Activated naive CD4-positive, alpha-beta T cell treated with anti-CD3 and anti-CD28 coated beads, Interleukin-2, amount 50 U/mL, for 16 hours (primary cell): ENCODE measurements at regions not wholly inside any gene's neighbourhood (a gene's known extent, or its start where the extent isn't known, plus 50 kb on each side); places are given as distances from the start of the nearest gene placed in this dataset.
"Not testable (repeated sequence)": the region's sequence is repeated elsewhere in the genome, so short reads cannot be mapped to it uniquely, and the experiment has no call there.

Experiments used
- DNase-seq: peaks from one replicate; pipeline ENCODE4 v3.0.0-alpha.2; 2020

GRCh38 chr1:145553795-145554194 is 54.0 kb upstream of the GPR89A start:
- not testable (repeated sequence) for DNase-seq

- no peak for DNase-seq
Observed at GRCh38 chr1:145545055-145545454, 62.7 kb upstream of the GPR89A start.

DNA sequence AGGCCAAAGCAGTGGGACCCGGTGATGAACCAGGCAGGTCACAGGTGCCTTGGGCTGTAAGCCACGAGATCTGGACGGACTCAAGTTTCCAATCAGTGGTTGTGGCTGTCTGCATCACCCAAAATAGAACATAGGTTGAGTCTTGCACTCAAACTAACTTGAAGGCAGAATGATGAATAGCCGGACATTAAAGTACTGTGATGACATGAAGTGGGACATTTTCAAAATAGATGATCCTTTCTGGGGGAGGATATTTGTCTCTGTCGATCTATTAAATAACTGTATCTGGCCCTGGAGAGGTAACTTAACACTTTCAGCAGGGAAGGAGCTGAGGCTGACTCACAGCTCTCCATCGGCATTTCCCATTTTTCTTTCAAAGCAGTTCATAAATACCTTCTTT is 66.1 kb upstream of the GPR89A start:
- not testable (repeated sequence) for DNase-seq

- DNase-seq = not testable (repeated sequence)
Observed at GRCh38 chr1:145541246-145541645, 66.5 kb upstream of the GPR89A start.

GRCh38 chr1:145538118-145538882 is 69.5 kb upstream of the GPR89A start:
- not testable (repeated sequence) for DNase-seq

- not testable (repeated sequence) for DNase-seq
Observed at GRCh38 chr1:145537003-145537402, 70.8 kb upstream of the GPR89A start.

DNA sequence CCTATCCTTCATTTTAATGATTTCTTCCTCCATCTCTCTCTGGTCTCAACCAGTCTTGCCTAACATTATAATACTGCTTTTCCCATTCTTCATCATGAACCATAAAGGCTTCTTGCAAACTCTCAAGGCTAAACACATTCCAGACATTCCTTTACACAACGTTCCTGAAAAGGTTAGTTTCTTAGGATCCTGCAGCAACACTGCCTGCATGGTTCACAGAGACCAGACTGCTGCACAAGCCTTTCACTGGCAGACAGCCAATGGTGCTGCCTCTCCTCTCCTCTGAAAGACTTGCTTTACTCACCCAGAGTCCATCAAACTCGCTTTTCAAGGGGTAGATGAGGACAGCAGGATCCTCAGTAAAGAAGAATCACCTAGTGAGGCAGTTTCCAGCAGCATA is 72.3 kb upstream of the GPR89A start:
- DNase-seq = not testable (repeated sequence)

GRCh38 chr1:145528068-145528564 is 79.7 kb upstream of the GPR89A start:
- DNase-seq = not testable (repeated sequence)

GRCh38 chr1:145520159-145520558 is 87.6 kb upstream of the GPR89A start:
- DNase-seq = not testable (repeated sequence)

DNA sequence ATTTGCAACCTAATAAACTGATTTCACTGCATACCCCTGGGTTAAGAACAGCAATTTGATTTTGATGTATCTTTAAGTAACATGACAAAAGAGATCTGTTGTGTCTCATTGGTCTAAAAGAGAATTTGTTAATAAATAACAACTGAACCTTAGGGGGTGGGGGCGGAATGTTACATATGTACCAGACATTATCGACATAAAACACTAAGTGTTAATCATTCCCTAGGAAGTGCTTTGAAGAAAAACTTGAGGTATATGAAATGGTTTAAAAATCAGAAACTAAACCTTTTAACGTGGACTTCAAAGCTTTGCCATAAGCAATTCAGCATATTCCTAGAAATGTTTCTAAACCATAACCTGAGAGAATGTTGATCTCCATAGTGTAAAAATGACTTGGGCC is 88.5 kb upstream of the GPR89A start:
- DNase-seq = not testable (repeated sequence)

- peak; percentile 9 for DNase-seq
Observed at GRCh38 chr1:145513017-145513416, 87.6 kb upstream of the NBPF20 start.

DNA sequence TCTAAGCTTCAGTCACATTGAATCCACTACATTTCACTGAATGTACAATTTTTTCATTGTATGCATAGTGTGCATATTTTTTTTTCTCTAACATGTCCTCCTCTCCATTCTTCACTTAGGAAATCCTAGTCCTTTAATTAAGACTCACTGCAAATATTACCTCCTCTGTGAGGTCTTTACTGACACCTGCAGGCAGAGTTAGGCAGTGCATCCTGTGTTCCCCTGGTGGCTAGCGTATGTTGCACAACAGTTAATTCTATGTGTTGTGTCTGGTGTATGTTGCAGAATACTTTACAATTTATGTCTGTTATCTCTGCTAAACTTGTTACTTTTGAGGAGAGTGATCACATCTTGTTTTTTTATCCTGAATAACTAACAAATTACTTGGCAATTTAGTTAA is 82.7 kb upstream of the NBPF20 start:
- DNase-seq = not testable (repeated sequence)

- not testable (repeated sequence) for DNase-seq
Observed at GRCh38 chr1:145505663-145506647, 80.6 kb upstream of the NBPF20 start.

DNA sequence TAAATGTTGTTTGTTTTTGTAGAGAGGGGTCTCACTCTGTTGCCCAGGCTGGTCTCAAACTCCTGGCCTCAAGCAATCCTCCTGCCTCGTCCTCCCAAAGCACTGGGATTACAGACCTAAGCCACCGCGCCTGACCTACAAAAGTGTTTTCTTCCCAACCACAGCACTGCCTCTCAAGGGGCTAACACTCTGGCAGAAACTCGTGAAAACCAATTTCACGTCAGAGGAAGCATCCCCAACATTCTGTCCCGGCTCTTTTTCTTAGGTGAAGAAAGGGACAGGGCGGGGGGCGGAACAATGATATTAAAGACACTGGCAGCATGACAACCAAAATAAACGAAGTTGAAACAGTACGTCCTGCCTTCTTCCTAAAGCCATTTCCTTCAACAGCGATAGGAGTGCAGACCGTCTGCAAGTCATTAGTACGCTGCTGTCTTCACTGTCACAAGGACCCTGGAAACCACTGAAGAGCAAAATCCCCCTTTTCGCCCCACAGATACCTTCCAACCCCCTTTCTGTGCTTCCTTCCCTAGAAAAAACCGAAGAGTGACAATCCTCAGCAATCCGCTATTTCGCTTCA is 79.5 kb upstream of the NBPF20 start:
- not testable (repeated sequence) for DNase-seq

DNA sequence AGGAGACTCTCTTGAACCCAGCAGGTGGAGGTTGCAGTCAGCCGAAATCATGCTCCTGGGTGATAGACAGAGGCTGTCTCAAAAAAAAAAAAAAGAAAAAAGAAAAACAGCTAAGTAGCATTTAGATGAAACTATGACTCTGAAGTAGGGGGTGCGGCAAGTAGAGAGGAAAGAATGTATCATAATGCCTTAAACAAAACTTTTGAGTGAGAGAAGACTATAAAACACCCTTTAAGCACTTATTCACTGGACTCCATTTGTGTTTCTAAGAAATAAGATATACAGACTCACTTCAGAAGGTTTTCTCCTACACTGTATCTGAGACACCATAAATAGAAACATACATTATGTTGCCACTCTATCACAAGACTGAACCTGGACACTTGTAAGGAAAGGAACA is 78.9 kb upstream of the NBPF20 start:
- DNase-seq = not testable (repeated sequence)

- not testable (repeated sequence) for DNase-seq
Observed at GRCh38 chr1:145500251-145500650, 74.8 kb upstream of the NBPF20 start.

DNA sequence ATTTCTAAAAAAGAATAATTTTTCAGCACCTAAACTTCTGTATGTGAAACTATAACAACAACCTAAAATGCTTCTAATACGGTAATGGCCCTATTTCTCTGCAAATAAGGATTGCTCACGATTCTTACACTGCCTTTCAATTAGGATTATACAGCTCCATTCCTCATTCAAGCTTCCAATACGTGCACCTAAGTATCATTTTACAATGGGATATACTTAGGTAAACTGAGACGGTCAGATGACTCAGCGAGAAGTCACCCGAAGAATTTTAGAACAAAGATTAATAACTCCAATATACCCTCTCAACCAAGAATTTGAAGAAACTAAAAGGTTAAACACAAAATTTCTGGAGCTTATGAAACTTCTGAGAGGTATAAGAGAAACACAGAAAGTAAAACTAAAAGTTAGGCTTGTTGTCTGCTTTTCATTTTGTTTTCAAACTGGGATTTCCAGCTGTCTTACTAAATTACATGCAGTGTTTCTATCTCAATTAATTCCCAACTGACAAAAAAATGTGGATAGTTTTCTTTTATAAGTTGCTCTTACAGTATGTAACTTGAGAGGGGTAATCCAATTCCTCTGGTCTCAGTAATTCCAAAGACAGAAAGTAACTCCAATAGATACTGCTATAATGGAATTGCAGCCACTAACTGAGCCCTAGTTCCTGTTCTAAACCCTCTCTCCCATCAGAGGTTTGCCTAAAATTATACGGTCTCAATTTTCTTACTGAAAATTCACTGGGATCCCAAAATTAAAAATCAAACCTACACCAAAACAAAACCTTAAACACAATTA is 69.9 kb upstream of the NBPF20 start:
- DNase-seq = not testable (repeated sequence)

DNA sequence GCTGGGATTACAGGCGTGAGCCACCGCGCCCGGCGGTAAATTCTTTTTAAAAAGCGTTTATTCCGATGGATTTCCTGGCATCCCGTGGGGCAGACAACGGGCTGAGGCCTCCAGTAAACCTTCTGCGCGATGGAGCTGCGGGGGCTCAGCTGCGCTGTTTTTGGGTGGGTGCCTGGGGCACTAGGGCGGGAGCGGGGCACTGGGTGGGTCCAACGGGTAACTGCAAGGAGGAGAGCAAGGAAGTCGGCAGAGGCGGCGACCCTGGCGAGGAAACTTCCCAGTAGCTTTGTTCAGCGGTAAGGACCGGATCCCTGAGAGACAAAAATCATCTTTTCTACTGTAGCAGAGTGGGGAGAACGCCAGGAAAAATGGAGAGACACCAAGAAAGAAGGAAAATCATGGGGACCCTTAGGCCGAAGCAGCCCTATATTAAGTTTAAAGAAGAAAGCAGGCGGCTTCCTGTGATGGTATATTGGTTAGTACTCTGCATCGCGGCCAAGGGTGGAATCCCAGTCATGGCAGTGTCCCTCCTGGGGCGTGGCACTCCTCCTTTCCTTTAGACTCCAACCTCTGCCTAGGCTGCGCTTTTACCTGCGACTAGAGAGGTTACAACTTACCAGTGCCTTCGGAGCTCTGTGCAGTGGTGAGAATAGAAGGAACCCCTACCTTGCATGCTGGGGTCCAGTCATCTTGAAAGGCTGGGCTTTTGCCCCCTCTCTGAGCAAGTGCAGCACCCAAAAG is 63.0 kb upstream of the NBPF20 start:
- DNase-seq = not testable (repeated sequence)

GRCh38 chr1:145487156-145487555 is 61.8 kb upstream of the NBPF20 start:
- DNase-seq = not testable (repeated sequence)

GRCh38 chr1:145484257-145484656 is 58.9 kb upstream of the NBPF20 start:
- not testable (repeated sequence) for DNase-seq

DNA sequence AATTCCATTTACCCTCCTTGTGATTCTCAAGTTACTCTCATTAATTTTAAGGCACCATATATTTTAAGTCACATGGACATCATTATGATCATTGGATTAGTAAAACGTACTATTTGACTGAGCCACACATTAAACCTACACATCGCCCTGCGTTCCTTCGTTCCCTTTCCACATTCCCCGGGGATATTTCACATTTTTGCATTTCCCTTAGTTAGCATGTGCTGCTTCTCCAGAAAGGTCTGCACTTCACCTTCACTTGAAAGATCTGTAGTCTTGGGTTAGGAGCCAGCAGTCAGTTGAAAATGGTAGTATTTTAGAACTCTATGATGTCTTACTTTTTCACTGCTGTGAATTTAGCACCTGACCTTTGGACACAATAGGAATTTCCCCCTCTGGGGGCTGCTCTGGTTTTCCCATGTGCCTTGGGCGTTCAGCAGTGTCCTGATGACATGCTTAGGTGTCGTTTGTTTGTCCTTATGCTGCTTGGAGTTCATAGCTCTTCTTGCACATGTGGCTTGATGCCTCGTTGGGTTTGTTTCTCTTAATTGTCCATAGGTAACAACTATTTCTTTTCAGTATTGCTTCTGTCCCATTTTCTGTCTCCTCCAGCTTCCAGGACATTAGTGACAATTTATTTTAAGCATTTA is 56.9 kb upstream of the NBPF20 start:
- DNase-seq = not testable (repeated sequence)
